SK-N-SH (cell line): ENCODE measurements at regions not wholly inside any gene's neighbourhood (a gene's known extent, or its start where the extent isn't known, plus 50 kb on each side); places are given as distances from the start of the nearest gene placed in this dataset.

Experiments used
- CTCF ChIA-PET: fragments of 300-600, 350-600 bp; formaldehyde crosslinking; extraction: SDS; loops from one replicate; lab custom pipeline; 2021; lab: Yijun Ruan, JAX
- POLR2A ChIA-PET: fragments of 350-600 bp; sonication (Branson Sonifier 250); formaldehyde crosslinking; extraction: SDS; loops from one replicate; lab custom pipeline; 2020; ENCODE audit warnings: antibody characterized with exemption, inconsistent platforms; lab: Yijun Ruan, JAX
- DNase-seq: peaks from one replicate; pipeline ENCODE4 v3.0.0; 2012
- H2AFZ ChIP-seq: fragments of 200-600 bp; sonication (generic); 2 replicates; pipeline ENCODE4 v1.8.1; 2016; ENCODE audit warnings: antibody characterized with exemption, mild to moderate bottlenecking, low read depth
- H3F3A ChIP-seq: fragments of 200-600 bp; sonication (generic); replicated peaks from 2 replicates; pipeline ENCODE3; 2016; ENCODE audit warnings: antibody characterized with exemption, mild to moderate bottlenecking; ENCODE audit not compliant: insufficient read depth
- H3K27ac ChIP-seq, 2 experiments: fragments of 200-500 bp in 1 of 2; fragments of 200-600 bp in 1 of 2; sonication (Bioruptor generic) in 1 of 2; sonication (generic), shearing (Covaris generic) in 1 of 2; 2 replicates each; pipeline versions ENCODE4 v1.5.1 to v1.6.1; 2014 to 2016; ENCODE audit warnings: low read depth in 2 of 2, inconsistent platforms in 1 of 2, low read length in 1 of 2, mild to moderate bottlenecking in 1 of 2, mixed read lengths in 1 of 2
- H3K27me3 ChIP-seq: fragments of 200-600 bp; sonication (generic), shearing (Covaris generic); 2 replicates; pipeline ENCODE4 v1.6.1; 2016; ENCODE audit warnings: mixed run types; ENCODE audit not compliant: insufficient read depth
- H3K36me3 ChIP-seq, 2 experiments: fragments of 200-500 bp in 1 of 2; fragments of 200-600 bp in 1 of 2; sonication (Bioruptor generic) in 1 of 2; sonication (generic) in 1 of 2; replicated peaks in 1 of 2; 2 replicates each; pipeline versions ENCODE3 to v1.5.1; 2014 to 2016; ENCODE audit warnings: low read length in 1 of 2, mild to moderate bottlenecking in 1 of 2; ENCODE audit not compliant: insufficient read depth in 2 of 2, control insufficient read depth in 1 of 2
- H3K4me1 ChIP-seq, 2 experiments: fragments of 200-500 bp in 1 of 2; fragments of 200-600 bp in 1 of 2; sonication (Bioruptor generic) in 1 of 2; sonication (generic), shearing (Covaris generic) in 1 of 2; 2 replicates each; pipeline versions ENCODE4 v1.5.1 to v1.6.1; 2014 to 2016; ENCODE audit warnings: low read depth in 1 of 2, low read length in 1 of 2, mixed run types in 1 of 2; ENCODE audit not compliant: insufficient read depth in 2 of 2, control insufficient read depth in 1 of 2
- H3K4me2 ChIP-seq: fragments of 200-600 bp; sonication (generic), shearing (Covaris generic); 2 replicates; pipeline ENCODE4 v1.6.1; 2017; ENCODE audit warnings: mixed run types
- H3K4me3 ChIP-seq, 2 experiments: fragments of 200-500 bp in 1 of 2; fragments of 200-600 bp in 1 of 2; sonication (Bioruptor generic) in 1 of 2; sonication (generic), shearing (Covaris generic) in 1 of 2; 2 replicates each; pipeline versions ENCODE4 v1.5.1 to v1.8.1; 2014 to 2016; ENCODE audit warnings: low read depth in 2 of 2, inconsistent platforms in 1 of 2, low read length in 1 of 2, mild to moderate bottlenecking in 1 of 2, mixed read lengths in 1 of 2, moderate library complexity in 1 of 2
- H3K79me2 ChIP-seq: fragments of 200-600 bp; sonication (generic); 2 replicates; pipeline ENCODE4 v1.8.1; 2017; ENCODE audit warnings: mild to moderate bottlenecking; ENCODE audit not compliant: insufficient read depth
- H3K9ac ChIP-seq: fragments of 200-600 bp; sonication (generic); 2 replicates; pipeline ENCODE4 v1.6.1; 2017; ENCODE audit warnings: mixed run types
- H3K9me2 ChIP-seq: fragments of 200-600 bp; sonication (generic); 2 replicates; pipeline ENCODE4 v1.6.1; 2017; ENCODE audit warnings: mixed run types
- H3K9me3 ChIP-seq: fragments of 200-600 bp; sonication (generic); 2 replicates; pipeline ENCODE4 v1.6.1; 2017; ENCODE audit warnings: mixed run types, mild to moderate bottlenecking, moderate library complexity
- H4K20me1 ChIP-seq: fragments of 200-600 bp; sonication (generic); 2 replicates; pipeline ENCODE4 v1.6.1; 2017; ENCODE audit warnings: mild to moderate bottlenecking, mixed run types; ENCODE audit not compliant: insufficient read depth
- FOXJ3 ChIP-seq: sonication (generic); formaldehyde crosslinking; IDR thresholded peaks from 2 replicates; pipeline ENCODE4 v1.5.1; 2020; ENCODE audit warnings: mild to moderate bottlenecking, missing genetic modification reagents
- GATA2 ChIP-seq: sonication (generic); formaldehyde crosslinking; IDR thresholded peaks from 2 replicates; pipeline ENCODE4 v1.5.0; 2020; ENCODE audit warnings: mild to moderate bottlenecking, missing genetic modification reagents
- MXI1 ChIP-seq: IDR thresholded peaks from 2 replicates; pipeline ENCODE4 v1.6.1; 2012; ENCODE audit warnings: mild to moderate bottlenecking, low read depth, low read length, improper control_type of control experiment
- NFIC ChIP-seq: IDR thresholded peaks from 2 replicates; pipeline ENCODE4 v1.4.0; 2012; ENCODE audit warnings: borderline replicate concordance
- RAD21 ChIP-seq: IDR thresholded peaks from 2 replicates; pipeline ENCODE4 v1.6.1; 2012; ENCODE audit warnings: mild to moderate bottlenecking, low read length
- SIN3A ChIP-seq: IDR thresholded peaks from 2 replicates; pipeline ENCODE4 v1.6.1; 2012; ENCODE audit warnings: low read depth, mild to moderate bottlenecking, low read length, moderate library complexity, borderline replicate concordance
- SMC3 ChIP-seq: IDR thresholded peaks from 2 replicates; pipeline ENCODE4 v1.6.1; 2012; ENCODE audit warnings: low read depth, low read length, improper control_type of control experiment
- TCF12 ChIP-seq: IDR thresholded peaks from 2 replicates; pipeline ENCODE4 v1.4.0; 2012
- TEAD4 ChIP-seq: IDR thresholded peaks from 2 replicates; pipeline ENCODE4 v1.4.0; 2012; ENCODE audit warnings: mild to moderate bottlenecking, borderline replicate concordance; ENCODE audit not compliant: insufficient read depth
- YY1 ChIP-seq: IDR thresholded peaks from 2 replicates; pipeline ENCODE4 v1.4.0; 2012; ENCODE audit warnings: low read depth, mild to moderate bottlenecking
- WGBS: methylation state at CpG from one replicate; pipeline ENCODE4 v1.1.6; 2017; ENCODE audit warnings: low lambda C conversion rate; 5-methylcytosine and 5-hydroxymethylcytosine counted together
- TF ChIP-seq, protein P1 (sequence below): fragments of 150-350 bp; IDR thresholded peaks from 2 replicates; pipeline ENCODE4 v1.6.1; 2017; ENCODE audit warnings: antibody characterized with exemption, low read length, low read depth, borderline replicate concordance
- TF ChIP-seq, protein P2 (sequence below): fragments of 200-600 bp; sonication (generic); IDR thresholded peaks from 2 replicates; pipeline ENCODE4 v1.6.1; 2017; ENCODE audit warnings: antibody characterized with exemption, mild to moderate bottlenecking, moderate library complexity
- TF ChIP-seq, protein P3 (sequence below): fragments of 150-350 bp; IDR thresholded peaks from 2 replicates; pipeline ENCODE4 v1.6.1; 2016; ENCODE audit warnings: mild to moderate bottlenecking, low read depth, low read length
- TF ChIP-seq, protein P4 (sequence below): IDR thresholded peaks from 2 replicates; pipeline ENCODE4 v1.6.1; 2012; ENCODE audit warnings: mild to moderate bottlenecking, low read depth, low read length, moderate library complexity

- TF ChIP-seq, protein P1, sequence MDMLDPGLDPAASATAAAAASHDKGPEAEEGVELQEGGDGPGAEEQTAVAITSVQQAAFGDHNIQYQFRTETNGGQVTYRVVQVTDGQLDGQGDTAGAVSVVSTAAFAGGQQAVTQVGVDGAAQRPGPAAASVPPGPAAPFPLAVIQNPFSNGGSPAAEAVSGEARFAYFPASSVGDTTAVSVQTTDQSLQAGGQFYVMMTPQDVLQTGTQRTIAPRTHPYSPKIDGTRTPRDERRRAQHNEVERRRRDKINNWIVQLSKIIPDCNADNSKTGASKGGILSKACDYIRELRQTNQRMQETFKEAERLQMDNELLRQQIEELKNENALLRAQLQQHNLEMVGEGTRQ = no peak
- TF ChIP-seq GATA2 (CRISPR knock-in tag) (no peak), RAD21 (no peak), SIN3A (no peak), MXI1 (no peak), SMC3 (no peak), YY1 (no peak)
- TF ChIP-seq, all 33 proteins: peak for 0
Observed at GRCh38 chr6:23335894-23336293, 766.5 kb downstream of the HDGFL1 start (continued).

DNA sequence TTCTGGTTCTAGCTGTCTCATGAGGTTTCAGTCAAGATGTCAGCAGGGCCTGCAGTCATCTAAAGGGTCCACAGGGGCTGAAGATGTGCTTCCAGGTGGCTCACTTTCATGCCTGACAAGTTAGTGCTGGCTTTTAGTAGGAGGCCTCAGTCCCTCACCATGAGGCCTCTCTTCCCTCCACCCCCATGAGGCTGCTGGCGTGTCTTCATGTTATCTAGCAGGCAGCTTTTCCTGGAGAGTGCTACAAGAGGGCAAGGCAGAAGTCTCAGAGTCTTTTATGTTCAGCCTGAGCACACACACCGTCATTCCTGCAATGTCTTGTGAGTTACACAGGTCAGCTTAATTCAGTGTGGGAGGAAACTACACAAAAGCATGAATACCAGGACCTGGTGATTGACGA is 769.9 kb downstream of the HDGFL1 start:
- no peaks in the 10 kb centered on the region; a peak in 1 of 4 replicates for H3K4me1 ChIP-seq
- no peaks in the 10 kb centered on the region for H3K9me2 ChIP-seq
- no peak overlapping the region for H3K4me2 ChIP-seq
- H3F3A ChIP-seq = no peaks in the 10 kb centered on the region
- ChIA-PET CTCF (no interaction called here), POLR2A (no interaction called here)
- no peaks in the 10 kb centered on the region for H4K20me1 ChIP-seq
- H3K9ac ChIP-seq = no peak overlapping the region
- H2AFZ ChIP-seq = no peak overlapping the region
- 78% methylated on average over 3 of the region's 3 CpGs for WGBS
- DNase-seq = no peak
- no peaks in the 10 kb centered on the region for H3K9me3 ChIP-seq
- no peak overlapping the region for H3K4me3 ChIP-seq
- TF ChIP-seq, protein P2, sequence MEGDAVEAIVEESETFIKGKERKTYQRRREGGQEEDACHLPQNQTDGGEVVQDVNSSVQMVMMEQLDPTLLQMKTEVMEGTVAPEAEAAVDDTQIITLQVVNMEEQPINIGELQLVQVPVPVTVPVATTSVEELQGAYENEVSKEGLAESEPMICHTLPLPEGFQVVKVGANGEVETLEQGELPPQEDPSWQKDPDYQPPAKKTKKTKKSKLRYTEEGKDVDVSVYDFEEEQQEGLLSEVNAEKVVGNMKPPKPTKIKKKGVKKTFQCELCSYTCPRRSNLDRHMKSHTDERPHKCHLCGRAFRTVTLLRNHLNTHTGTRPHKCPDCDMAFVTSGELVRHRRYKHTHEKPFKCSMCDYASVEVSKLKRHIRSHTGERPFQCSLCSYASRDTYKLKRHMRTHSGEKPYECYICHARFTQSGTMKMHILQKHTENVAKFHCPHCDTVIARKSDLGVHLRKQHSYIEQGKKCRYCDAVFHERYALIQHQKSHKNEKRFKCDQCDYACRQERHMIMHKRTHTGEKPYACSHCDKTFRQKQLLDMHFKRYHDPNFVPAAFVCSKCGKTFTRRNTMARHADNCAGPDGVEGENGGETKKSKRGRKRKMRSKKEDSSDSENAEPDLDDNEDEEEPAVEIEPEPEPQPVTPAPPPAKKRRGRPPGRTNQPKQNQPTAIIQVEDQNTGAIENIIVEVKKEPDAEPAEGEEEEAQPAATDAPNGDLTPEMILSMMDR = no peak
- TF ChIP-seq, protein P3, sequence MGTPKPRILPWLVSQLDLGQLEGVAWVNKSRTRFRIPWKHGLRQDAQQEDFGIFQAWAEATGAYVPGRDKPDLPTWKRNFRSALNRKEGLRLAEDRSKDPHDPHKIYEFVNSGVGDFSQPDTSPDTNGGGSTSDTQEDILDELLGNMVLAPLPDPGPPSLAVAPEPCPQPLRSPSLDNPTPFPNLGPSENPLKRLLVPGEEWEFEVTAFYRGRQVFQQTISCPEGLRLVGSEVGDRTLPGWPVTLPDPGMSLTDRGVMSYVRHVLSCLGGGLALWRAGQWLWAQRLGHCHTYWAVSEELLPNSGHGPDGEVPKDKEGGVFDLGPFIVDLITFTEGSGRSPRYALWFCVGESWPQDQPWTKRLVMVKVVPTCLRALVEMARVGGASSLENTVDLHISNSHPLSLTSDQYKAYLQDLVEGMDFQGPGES = no peak
- TF ChIP-seq NFIC = no peak
- TF ChIP-seq TEAD4 = no peak
- TF ChIP-seq, protein P4, sequence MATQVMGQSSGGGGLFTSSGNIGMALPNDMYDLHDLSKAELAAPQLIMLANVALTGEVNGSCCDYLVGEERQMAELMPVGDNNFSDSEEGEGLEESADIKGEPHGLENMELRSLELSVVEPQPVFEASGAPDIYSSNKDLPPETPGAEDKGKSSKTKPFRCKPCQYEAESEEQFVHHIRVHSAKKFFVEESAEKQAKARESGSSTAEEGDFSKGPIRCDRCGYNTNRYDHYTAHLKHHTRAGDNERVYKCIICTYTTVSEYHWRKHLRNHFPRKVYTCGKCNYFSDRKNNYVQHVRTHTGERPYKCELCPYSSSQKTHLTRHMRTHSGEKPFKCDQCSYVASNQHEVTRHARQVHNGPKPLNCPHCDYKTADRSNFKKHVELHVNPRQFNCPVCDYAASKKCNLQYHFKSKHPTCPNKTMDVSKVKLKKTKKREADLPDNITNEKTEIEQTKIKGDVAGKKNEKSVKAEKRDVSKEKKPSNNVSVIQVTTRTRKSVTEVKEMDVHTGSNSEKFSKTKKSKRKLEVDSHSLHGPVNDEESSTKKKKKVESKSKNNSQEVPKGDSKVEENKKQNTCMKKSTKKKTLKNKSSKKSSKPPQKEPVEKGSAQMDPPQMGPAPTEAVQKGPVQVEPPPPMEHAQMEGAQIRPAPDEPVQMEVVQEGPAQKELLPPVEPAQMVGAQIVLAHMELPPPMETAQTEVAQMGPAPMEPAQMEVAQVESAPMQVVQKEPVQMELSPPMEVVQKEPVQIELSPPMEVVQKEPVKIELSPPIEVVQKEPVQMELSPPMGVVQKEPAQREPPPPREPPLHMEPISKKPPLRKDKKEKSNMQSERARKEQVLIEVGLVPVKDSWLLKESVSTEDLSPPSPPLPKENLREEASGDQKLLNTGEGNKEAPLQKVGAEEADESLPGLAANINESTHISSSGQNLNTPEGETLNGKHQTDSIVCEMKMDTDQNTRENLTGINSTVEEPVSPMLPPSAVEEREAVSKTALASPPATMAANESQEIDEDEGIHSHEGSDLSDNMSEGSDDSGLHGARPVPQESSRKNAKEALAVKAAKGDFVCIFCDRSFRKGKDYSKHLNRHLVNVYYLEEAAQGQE = no peak
- no peak for TF ChIP-seq FOXJ3 (CRISPR knock-in tag)
- TF ChIP-seq TCF12 = no peak
- no peaks in the 10 kb centered on the region for H3K36me3 ChIP-seq
- no peak overlapping the region; a peak in 1 of 4 replicates for H3K27ac ChIP-seq
- no peaks in the 10 kb centered on the region for H3K79me2 ChIP-seq
- H3K27me3 ChIP-seq = no peaks in the 10 kb centered on the region
